Caco-2 (cell line): ENCODE measurements at regions not wholly inside any gene's neighbourhood (a gene's known extent, or its start where the extent isn't known, plus 50 kb on each side); places are given as distances from the start of the nearest gene placed in this dataset.
A peak's percentile ranks its signal among the peaks of the same experiment; 100 is the strongest.

Experiments used
- BruUV-seq: library from RNA; stranded (reverse); fragments of 400-500 nt; replicated peaks from 2 replicates; lab custom pipeline; 2021; lab: Mats Ljungman, UMichigan
- CTCF ChIA-PET: fragments of 300-600 bp; sonication (Branson Sonifier 250); formaldehyde crosslinking; loops from one replicate; lab custom pipeline; 2022; ENCODE audit warnings: antibody characterized with exemption; lab: Charles Lee
- POLR2A ChIA-PET: fragments of 300-600 bp; sonication (Branson Sonifier 250); formaldehyde crosslinking; loops from one replicate; lab custom pipeline; 2022; ENCODE audit warnings: antibody characterized with exemption; lab: Charles Lee
- DNase-seq, 2 experiments: peaks; one replicate each; pipeline versions ENCODE4 v3.0.0 to v3.0.0-alpha.2; 2020 to 2022
- H3K27me3 ChIP-seq: replicated peaks from 2 replicates; pipeline ENCODE4 v1.6.0; 2011; ENCODE audit warnings: low read length; ENCODE audit not compliant: control insufficient read depth, insufficient read depth
- H3K36me3 ChIP-seq: 2 replicates; pipeline ENCODE4 v1.5.1; 2011; ENCODE audit warnings: low read length; ENCODE audit not compliant: control insufficient read depth, insufficient read depth
- H3K4me1 ChIP-seq: fragments of 250-450 bp; sonication (Bioruptor Pico); 2 replicates; pipeline ENCODE4 v1.5.1; 2020; ENCODE audit warnings: mild to moderate bottlenecking
- H3K4me3 ChIP-seq: 2 replicates; pipeline ENCODE4 v1.5.1; 2011; ENCODE audit warnings: low read depth, mild to moderate bottlenecking, control low read depth, low read length
- H3K9me3 ChIP-seq: fragments of 250-450 bp; sonication (Bioruptor Pico); 2 replicates; pipeline ENCODE4 v1.5.1; 2020; ENCODE audit warnings: mild to moderate bottlenecking, moderate library complexity
- H3K27ac Mint-ChIP-seq: one replicate; pipeline ENCODE4 v1.8.0; 2022; ENCODE audit warnings: mixed read lengths; ENCODE audit not compliant: unreplicated experiment
- H3K27me3 Mint-ChIP-seq: one replicate; pipeline ENCODE4 v1.8.0; 2022; ENCODE audit warnings: mixed read lengths; ENCODE audit not compliant: insufficient read depth, unreplicated experiment
- H3K36me3 Mint-ChIP-seq: one replicate; pipeline ENCODE4 v1.8.0; 2022; ENCODE audit warnings: mild to moderate bottlenecking, mixed read lengths; ENCODE audit not compliant: insufficient read depth, unreplicated experiment
- H3K4me1 Mint-ChIP-seq: one replicate; pipeline ENCODE4 v1.8.0; 2022; ENCODE audit warnings: low read depth, mixed read lengths; ENCODE audit not compliant: unreplicated experiment
- H3K4me3 Mint-ChIP-seq: one replicate; pipeline ENCODE4 v1.8.0; 2022; ENCODE audit warnings: mild to moderate bottlenecking, moderate library complexity, mixed read lengths; ENCODE audit not compliant: unreplicated experiment
- H3K9me3 Mint-ChIP-seq: one replicate; pipeline ENCODE4 v1.8.0; 2022; ENCODE audit warnings: mixed read lengths; ENCODE audit not compliant: unreplicated experiment
- intact Hi-C: fragments of 100-400 bp; cut with micrococcal nuclease; formaldehyde crosslinking; loops from one replicate; pipeline ENCODE4 v1.10.0; 2022; ENCODE audit not compliant: unreplicated experiment
- TF ChIP-seq, protein P1 (sequence below), 2 experiments: fragments of 200-600 bp in 1 of 2; IDR thresholded peaks; 1 replicate in 1 of 2; 2 replicates in 1 of 2; pipeline versions ENCODE4 v1.5.1 to v1.8.0; 2011 to 2022; ENCODE audit warnings: antibody characterized with exemption in 1 of 2, control low read depth in 1 of 2, inconsistent platforms in 1 of 2, low read depth in 1 of 2, low read length in 1 of 2, mild to moderate bottlenecking in 1 of 2, moderate library complexity in 1 of 2; ENCODE audit not compliant: insufficient read depth in 1 of 2, severe bottlenecking in 1 of 2, unreplicated experiment in 1 of 2

DNA sequence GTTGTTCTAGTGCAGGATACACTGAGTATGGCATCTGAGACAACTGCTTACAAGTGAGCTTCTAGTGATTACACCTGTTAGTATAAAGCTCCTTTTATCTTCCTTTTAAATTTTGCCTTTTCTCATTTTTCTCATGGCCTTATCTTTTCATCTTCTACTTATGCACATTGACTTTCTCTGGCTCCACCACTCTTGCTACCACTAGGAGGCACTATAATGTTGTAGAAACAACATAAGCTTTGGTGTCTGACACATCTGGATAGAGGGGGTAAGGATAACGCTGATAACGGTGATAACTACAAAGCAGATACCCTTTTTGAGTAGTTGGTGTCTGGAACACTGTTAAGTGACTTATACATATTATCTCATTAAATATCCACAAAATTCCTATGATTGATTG lies 187.4 kb upstream of the TEX13C start:
- no peaks in the 10 kb centered on the region for H3K27me3 Mint-ChIP-seq
- H3K36me3 Mint-ChIP-seq: no peaks in the 10 kb centered on the region
- no peaks in the 10 kb centered on the region for H3K4me1 ChIP-seq
- H3K9me3 ChIP-seq: no peaks in the 10 kb centered on the region
- no peak overlapping the region for H3K4me3 ChIP-seq
- ChIA-PET POLR2A (no interaction called here), CTCF (no interaction called here)
- BruUV-seq: no TSS peak
- intact Hi-C loops: loop anchor here (5.0 kb wide), 2 partner anchors 175 to 745 kb away; no protein-coding TSS in a partner anchor
- no peak overlapping the region for H3K27ac Mint-ChIP-seq
- no peaks in the 10 kb centered on the region for H3K9me3 Mint-ChIP-seq
- no peak for DNase-seq
- no peaks in the 10 kb centered on the region for H3K36me3 ChIP-seq
- no peak overlapping the region for H3K4me3 Mint-ChIP-seq
- no peaks in the 10 kb centered on the region for H3K27me3 ChIP-seq
- H3K4me1 Mint-ChIP-seq: no peaks in the 10 kb centered on the region
- TF ChIP-seq, protein P1, sequence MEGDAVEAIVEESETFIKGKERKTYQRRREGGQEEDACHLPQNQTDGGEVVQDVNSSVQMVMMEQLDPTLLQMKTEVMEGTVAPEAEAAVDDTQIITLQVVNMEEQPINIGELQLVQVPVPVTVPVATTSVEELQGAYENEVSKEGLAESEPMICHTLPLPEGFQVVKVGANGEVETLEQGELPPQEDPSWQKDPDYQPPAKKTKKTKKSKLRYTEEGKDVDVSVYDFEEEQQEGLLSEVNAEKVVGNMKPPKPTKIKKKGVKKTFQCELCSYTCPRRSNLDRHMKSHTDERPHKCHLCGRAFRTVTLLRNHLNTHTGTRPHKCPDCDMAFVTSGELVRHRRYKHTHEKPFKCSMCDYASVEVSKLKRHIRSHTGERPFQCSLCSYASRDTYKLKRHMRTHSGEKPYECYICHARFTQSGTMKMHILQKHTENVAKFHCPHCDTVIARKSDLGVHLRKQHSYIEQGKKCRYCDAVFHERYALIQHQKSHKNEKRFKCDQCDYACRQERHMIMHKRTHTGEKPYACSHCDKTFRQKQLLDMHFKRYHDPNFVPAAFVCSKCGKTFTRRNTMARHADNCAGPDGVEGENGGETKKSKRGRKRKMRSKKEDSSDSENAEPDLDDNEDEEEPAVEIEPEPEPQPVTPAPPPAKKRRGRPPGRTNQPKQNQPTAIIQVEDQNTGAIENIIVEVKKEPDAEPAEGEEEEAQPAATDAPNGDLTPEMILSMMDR (IDR thresholded peaks at IDR 0.05; ENCODE audit: insufficient read depth in 1 of 2, low read depth in 1 of 2, low read length in 1 of 2, severe bottlenecking in 1 of 2, unreplicated experiment in 1 of 2): peak; percentile 3 to 17

DNA sequence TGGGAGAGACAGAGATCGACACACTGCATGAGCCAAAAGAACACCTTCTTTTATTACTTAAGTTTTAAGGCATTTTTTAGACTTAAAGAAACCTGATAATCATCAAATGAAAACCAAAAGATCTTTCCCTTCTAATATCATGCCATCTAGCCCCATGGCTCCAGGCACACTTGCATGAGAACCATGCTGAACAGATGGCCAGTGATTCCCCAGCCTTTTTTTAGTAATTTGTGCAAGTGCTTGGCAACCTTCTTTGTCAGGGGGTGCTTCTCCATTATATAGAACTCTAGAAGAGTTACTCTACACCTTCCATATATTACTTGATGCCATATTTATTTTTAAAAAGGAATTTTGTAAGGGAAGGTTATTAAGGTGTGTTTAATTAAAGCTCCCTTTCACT lies 182.2 kb upstream of the TEX13C start:
- BruUV-seq: no TSS peak
- TF ChIP-seq, protein P1 (IDR thresholded peaks at IDR 0.05; ENCODE audit: insufficient read depth in 1 of 2, low read depth in 1 of 2, low read length in 1 of 2, severe bottlenecking in 1 of 2, unreplicated experiment in 1 of 2): no peak
- Mint-ChIP-seq H3K4me3 (no peak overlapping the region), H3K27me3 (no peaks in the 10 kb centered on the region), H3K4me1 (no peaks in the 10 kb centered on the region), H3K36me3 (no peaks in the 10 kb centered on the region), H3K9me3 (no peaks in the 10 kb centered on the region), H3K27ac (no peak overlapping the region)
- DNase-seq: no peak
- intact Hi-C loops: no loop called here
- CTCF ChIA-PET: no interaction called here
- Histone ChIP-seq H3K27me3 (no peaks in the 10 kb centered on the region), H3K9me3 (no peaks in the 10 kb centered on the region), H3K4me3 (no peak overlapping the region), H3K36me3 (no peaks in the 10 kb centered on the region), H3K4me1 (no peaks in the 10 kb centered on the region)
- POLR2A ChIA-PET: no interaction called here

DNA sequence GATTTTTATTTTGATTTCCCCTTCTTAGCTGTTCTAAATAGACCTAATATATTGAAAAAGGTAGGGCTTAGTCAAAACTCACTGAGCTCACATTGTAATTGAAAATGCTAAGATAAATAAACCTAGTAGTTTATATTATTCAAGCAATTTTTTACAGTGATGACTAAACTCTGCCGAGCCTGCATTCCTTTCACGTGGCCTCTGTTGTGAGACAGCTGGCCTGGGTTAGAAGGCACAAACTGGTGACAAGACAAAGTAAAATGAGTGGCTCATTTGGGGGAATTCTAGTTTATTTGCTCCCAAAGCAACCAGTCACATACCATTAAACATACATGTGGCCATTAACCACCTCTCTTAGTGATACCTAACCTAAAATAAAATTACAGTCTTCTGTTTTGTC lies 169.4 kb upstream of the TEX13C start:
- POLR2A ChIA-PET: no interaction called here

More for the DNA sequence above, 169.4 kb upstream of the TEX13C start:
- Histone ChIP-seq H3K27me3 (no peaks in the 10 kb centered on the region), H3K4me1 (no peaks in the 10 kb centered on the region), H3K36me3 (no peaks in the 10 kb centered on the region), H3K9me3 (no peaks in the 10 kb centered on the region), H3K4me3 (no peak overlapping the region)
- no peaks in the 10 kb centered on the region for H3K36me3 Mint-ChIP-seq
- no TSS peak for BruUV-seq
- TF ChIP-seq, protein P1 (IDR thresholded peaks at IDR 0.05; ENCODE audit: insufficient read depth in 1 of 2, low read depth in 1 of 2, low read length in 1 of 2, severe bottlenecking in 1 of 2, unreplicated experiment in 1 of 2): no peak
- H3K4me1 Mint-ChIP-seq: no peaks in the 10 kb centered on the region
- no peak for DNase-seq
- peaks cover 2% of the 10 kb centered on the region for H3K27me3 Mint-ChIP-seq
- H3K27ac Mint-ChIP-seq: no peak overlapping the region
- no peak overlapping the region for H3K4me3 Mint-ChIP-seq
- H3K9me3 Mint-ChIP-seq: no peaks in the 10 kb centered on the region
- CTCF ChIA-PET: no interaction called here
- intact Hi-C loops: no loop called here
